ELR (cell line): ENCODE measurements at regions not wholly inside any gene's neighbourhood (a gene's known extent, or its start where the extent isn't known, plus 50 kb on each side); places are given as distances from the start of the nearest gene placed in this dataset.

Source experiments
- DNase-seq: peaks from one replicate; pipeline ENCODE4 v3.0.0-alpha.2; 2015; ENCODE audit warnings: low read depth

GRCh38 chr11:15379483-15379882 lies 264.8 kb downstream of the INSC start:
- no peak for DNase-seq

GRCh38 chr11:15390857-15391256 lies 276.1 kb downstream of the INSC start:
- DNase-seq: no peak

- DNase-seq: no peak
These were observed 282.1 kb downstream of the INSC start for GRCh38 chr11:15396778-15397177.

- DNase-seq: no peak
These were observed 292.2 kb downstream of the INSC start for GRCh38 chr11:15406851-15407351.

- DNase-seq: no peak
These were observed 297.3 kb downstream of the INSC start for GRCh38 chr11:15412054-15412453.

GRCh38 chr11:15418921-15419320 lies 304.2 kb downstream of the INSC start:
- no peak for DNase-seq

- no peak for DNase-seq
These were observed 305.0 kb downstream of the INSC start for GRCh38 chr11:15419696-15420095.

- no peak for DNase-seq
These were observed 315.7 kb downstream of the INSC start for GRCh38 chr11:15430381-15430780.

GRCh38 chr11:15434529-15434928 lies 319.8 kb downstream of the INSC start:
- DNase-seq: no peak

- DNase-seq: no peak
These were observed 331.6 kb downstream of the INSC start for GRCh38 chr11:15446315-15446714.

- DNase-seq: no peak
These were observed 332.2 kb downstream of the INSC start for GRCh38 chr11:15446929-15447328.

- DNase-seq: no peak
These were observed 337.0 kb downstream of the INSC start for GRCh38 chr11:15451713-15452112.

GRCh38 chr11:15453211-15453765 lies 338.6 kb downstream of the INSC start:
- no peak for DNase-seq

GRCh38 chr11:15468466-15468865 lies 353.7 kb downstream of the INSC start:
- no peak for DNase-seq

GRCh38 chr11:15471048-15471894 lies 356.5 kb downstream of the INSC start:
- DNase-seq: no peak

GRCh38 chr11:15471895-15472799 lies 357.4 kb downstream of the INSC start:
- no peak for DNase-seq

- DNase-seq: no peak
These were observed 359.5 kb downstream of the INSC start for GRCh38 chr11:15473954-15474837.

GRCh38 chr11:15476371-15476917 lies 361.7 kb downstream of the INSC start:
- DNase-seq: no peak

GRCh38 chr11:15481871-15482270 lies 367.1 kb downstream of the INSC start:
- DNase-seq: no peak

GRCh38 chr11:15483205-15483604 lies 368.5 kb downstream of the INSC start:
- no peak for DNase-seq

GRCh38 chr11:15484398-15484797 lies 369.7 kb downstream of the INSC start:
- no peak for DNase-seq
